ENCODE measurements at regions not wholly inside any gene's neighbourhood (a gene's known extent, or its start where the extent isn't known, plus 50 kb on each side); places are given as distances from the start of the nearest gene placed in this dataset.

DNA sequence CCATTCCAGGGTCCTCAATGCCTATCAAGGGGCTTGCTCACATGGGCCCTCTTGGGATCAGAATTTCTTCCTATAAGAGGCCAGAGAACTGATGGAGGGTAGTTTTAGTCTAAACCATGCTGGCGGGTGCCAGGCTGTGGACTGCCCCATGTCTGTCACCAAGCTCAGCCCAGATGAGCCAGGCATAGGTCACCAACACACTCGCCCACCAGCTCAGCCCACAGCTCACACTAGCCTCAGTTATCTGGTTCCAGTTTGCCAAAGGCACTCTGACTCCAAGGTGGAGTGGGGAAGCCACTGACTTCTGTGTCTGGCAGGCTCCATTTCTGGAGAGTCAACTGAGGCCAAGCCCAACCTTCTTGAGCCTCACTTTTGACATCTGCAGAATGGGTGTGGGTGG, 50.7 kb upstream of the INSYN1 start:
- POLR2A ChIA-PET = no interaction called here
- intact Hi-C loops (cut with micrococcal nuclease) = no loop called here
- TF ChIP-seq, protein P1, sequence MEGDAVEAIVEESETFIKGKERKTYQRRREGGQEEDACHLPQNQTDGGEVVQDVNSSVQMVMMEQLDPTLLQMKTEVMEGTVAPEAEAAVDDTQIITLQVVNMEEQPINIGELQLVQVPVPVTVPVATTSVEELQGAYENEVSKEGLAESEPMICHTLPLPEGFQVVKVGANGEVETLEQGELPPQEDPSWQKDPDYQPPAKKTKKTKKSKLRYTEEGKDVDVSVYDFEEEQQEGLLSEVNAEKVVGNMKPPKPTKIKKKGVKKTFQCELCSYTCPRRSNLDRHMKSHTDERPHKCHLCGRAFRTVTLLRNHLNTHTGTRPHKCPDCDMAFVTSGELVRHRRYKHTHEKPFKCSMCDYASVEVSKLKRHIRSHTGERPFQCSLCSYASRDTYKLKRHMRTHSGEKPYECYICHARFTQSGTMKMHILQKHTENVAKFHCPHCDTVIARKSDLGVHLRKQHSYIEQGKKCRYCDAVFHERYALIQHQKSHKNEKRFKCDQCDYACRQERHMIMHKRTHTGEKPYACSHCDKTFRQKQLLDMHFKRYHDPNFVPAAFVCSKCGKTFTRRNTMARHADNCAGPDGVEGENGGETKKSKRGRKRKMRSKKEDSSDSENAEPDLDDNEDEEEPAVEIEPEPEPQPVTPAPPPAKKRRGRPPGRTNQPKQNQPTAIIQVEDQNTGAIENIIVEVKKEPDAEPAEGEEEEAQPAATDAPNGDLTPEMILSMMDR (IDR thresholded peaks at IDR 0.05) = no peak
- CTCF ChIA-PET = no interaction called here
- Mint-ChIP-seq H3K27me3 (no peaks in the 10 kb centered on the region), H3K4me1 (ENCODE audit: low read depth) (no peaks in the 10 kb centered on the region), H3K36me3 (ENCODE audit: low read depth) (no peaks in the 10 kb centered on the region), H3K4me3 (no peak overlapping the region), H3K9me3 (no peaks in the 10 kb centered on the region), H3K27ac (no peak overlapping the region)
- no peak for ATAC-seq
- no peak for DNase-seq

GRCh38 chr15:73805504-73806089, 52.4 kb upstream of the INSYN1 start:
- H3K9me3 Mint-ChIP-seq = no peaks in the 10 kb centered on the region
- TF ChIP-seq, protein P1 (IDR thresholded peaks at IDR 0.05) = no peak
- ChIA-PET CTCF (no interaction called here), POLR2A (no interaction called here)
- H3K4me3 Mint-ChIP-seq = no peak overlapping the region
- H3K27me3 Mint-ChIP-seq = no peaks in the 10 kb centered on the region
- H3K27ac Mint-ChIP-seq = no peak overlapping the region
- H3K4me1 Mint-ChIP-seq (ENCODE audit: low read depth) = no peaks in the 10 kb centered on the region
- no peaks in the 10 kb centered on the region for H3K36me3 Mint-ChIP-seq (ENCODE audit: low read depth)
- no peak for DNase-seq
- intact Hi-C loops (cut with micrococcal nuclease) = no loop called here
- no peak for ATAC-seq

DNA sequence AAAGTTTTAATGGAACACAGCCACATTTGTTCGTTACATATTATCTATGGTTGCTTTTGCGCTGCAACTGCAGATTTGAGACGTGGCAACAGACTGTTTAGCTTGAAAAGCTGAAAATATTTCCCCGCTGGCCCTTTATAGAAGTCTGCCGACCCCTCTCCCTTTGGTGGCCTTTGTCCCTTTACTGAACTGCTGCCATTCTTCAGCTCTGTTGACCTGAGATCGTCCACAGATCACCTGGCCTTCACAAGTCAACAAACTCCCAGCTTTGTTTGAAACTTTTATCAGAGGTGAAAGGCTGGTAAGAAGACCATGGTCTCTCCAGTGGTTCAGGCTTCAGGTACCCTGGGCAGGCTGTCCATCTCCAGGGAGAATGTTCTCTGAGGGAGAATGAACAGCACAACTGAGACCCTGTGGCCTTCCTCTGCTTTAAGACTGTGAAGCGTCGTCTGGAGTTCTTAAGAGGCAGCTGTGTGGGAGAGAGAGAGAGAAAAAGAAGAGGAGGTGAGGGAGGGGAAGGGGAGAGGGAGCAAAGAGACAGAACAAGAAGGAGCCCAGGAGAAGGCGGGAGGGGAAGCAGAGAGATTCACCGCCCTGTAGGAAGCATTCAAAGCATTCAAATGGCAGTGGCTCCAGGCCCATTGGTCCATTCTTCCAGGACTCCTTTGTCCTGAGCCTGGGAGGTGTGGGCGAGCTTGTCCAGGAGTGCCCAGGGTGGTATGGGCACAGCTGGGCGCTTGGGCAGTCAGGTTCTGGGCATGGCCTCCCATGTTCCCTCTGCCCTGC, 53.7 kb upstream of the INSYN1 start:
- intact Hi-C loops (cut with micrococcal nuclease) = no loop called here
- no peak for DNase-seq
- no peak for ATAC-seq
- TF ChIP-seq, protein P1 (IDR thresholded peaks at IDR 0.05) = no peak
- Mint-ChIP-seq H3K27ac (no peak overlapping the region), H3K36me3 (ENCODE audit: low read depth) (no peaks in the 10 kb centered on the region), H3K9me3 (no peaks in the 10 kb centered on the region), H3K4me1 (ENCODE audit: low read depth) (no peaks in the 10 kb centered on the region), H3K4me3 (no peak overlapping the region), H3K27me3 (no peaks in the 10 kb centered on the region)
- CTCF ChIA-PET = interaction anchor here (1.1 kb wide), 1 partner anchor 11 kb away, joined by 3 read pairs; no protein-coding TSS in a partner anchor
- POLR2A ChIA-PET = no interaction called here

DNA sequence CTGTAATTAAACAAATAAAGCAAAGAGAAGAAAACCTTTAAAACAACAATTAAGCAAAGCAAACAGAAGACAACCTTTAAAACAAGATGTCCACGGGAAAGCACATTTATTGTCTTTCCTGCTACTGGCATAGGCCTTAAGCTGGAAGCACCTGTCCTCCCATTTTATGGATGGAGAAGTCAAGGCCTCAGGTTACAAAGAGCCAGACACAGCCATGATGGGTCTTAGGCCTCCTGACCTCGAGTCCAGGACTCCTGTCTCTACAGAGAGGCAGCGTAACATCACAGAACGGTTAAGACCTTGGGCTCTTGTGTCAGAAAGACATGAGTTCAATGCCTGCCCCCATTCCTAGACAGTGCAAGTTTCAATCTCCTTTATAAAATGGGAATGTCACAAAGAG, 54.7 kb upstream of the INSYN1 start:
- H3K4me3 Mint-ChIP-seq = no peak overlapping the region
- intact Hi-C loops (cut with micrococcal nuclease) = no loop called here
- no peak for DNase-seq
- POLR2A ChIA-PET = no interaction called here
- H3K27ac Mint-ChIP-seq = no peak overlapping the region
- H3K27me3 Mint-ChIP-seq = no peaks in the 10 kb centered on the region
- TF ChIP-seq, protein P1 (IDR thresholded peaks at IDR 0.05) = no peak
- H3K4me1 Mint-ChIP-seq (ENCODE audit: low read depth) = no peaks in the 10 kb centered on the region
- CTCF ChIA-PET = no interaction called here
- ATAC-seq = no peak
- H3K9me3 Mint-ChIP-seq = no peaks in the 10 kb centered on the region
- no peaks in the 10 kb centered on the region for H3K36me3 Mint-ChIP-seq (ENCODE audit: low read depth)

DNA sequence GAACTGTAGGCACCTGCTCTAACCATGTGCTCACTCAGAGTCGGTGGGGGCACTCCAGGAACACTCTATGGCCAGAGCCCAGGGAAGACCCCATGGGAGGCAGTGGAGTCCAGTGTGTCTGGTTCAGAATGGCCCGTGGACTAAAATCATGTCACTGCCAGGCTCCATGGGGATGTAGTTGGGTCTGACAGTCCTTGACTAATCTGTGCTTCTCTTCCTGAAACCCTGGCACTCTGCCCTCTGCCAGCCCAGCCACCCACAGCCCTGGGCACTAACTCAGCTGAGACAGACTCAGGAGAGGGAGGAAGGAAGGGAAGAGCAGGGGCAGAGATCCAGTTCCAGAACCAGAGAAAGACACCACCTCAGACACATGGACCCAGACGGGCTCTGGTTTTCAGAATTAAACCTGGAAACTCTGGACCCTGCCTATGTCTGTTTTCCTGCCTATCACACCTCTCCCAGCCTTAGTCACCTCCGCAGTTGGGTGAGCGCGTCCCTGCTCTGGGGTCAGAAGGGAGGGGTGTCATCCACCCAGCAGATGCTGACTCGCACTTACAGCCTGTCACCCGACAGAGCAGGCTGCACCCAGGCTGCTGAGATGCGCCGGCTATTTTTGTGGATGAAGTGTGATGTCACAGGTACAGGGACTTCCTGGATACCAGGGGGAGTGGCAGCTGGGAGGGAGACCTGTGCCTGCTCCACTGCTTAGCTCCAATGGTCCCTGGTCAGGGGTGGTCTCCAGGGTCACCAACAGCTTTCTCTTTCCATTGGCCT, 56.8 kb upstream of the INSYN1 start:
- DNase-seq (no peak), ATAC-seq (no peak)
- Mint-ChIP-seq H3K9me3 (no peaks in the 10 kb centered on the region), H3K36me3 (ENCODE audit: low read depth) (no peaks in the 10 kb centered on the region), H3K4me3 (no peak overlapping the region), H3K4me1 (ENCODE audit: low read depth) (no peaks in the 10 kb centered on the region), H3K27ac (no peak overlapping the region), H3K27me3 (no peaks in the 10 kb centered on the region)
- TF ChIP-seq, protein P1 (IDR thresholded peaks at IDR 0.05) = no peak
- POLR2A ChIA-PET = no interaction called here
- intact Hi-C loops (cut with micrococcal nuclease) = no loop called here
- CTCF ChIA-PET = no interaction called here

Data from activated CD8-positive, alpha-beta T cell treated with anti-CD3 and anti-CD28 coated beads for 36 hours (primary cell).